ENCODE measurements at regions not wholly inside any gene's neighbourhood (a gene's known extent, or its start where the extent isn't known, plus 50 kb on each side); places are given as distances from the start of the nearest gene placed in this dataset.

DNA sequence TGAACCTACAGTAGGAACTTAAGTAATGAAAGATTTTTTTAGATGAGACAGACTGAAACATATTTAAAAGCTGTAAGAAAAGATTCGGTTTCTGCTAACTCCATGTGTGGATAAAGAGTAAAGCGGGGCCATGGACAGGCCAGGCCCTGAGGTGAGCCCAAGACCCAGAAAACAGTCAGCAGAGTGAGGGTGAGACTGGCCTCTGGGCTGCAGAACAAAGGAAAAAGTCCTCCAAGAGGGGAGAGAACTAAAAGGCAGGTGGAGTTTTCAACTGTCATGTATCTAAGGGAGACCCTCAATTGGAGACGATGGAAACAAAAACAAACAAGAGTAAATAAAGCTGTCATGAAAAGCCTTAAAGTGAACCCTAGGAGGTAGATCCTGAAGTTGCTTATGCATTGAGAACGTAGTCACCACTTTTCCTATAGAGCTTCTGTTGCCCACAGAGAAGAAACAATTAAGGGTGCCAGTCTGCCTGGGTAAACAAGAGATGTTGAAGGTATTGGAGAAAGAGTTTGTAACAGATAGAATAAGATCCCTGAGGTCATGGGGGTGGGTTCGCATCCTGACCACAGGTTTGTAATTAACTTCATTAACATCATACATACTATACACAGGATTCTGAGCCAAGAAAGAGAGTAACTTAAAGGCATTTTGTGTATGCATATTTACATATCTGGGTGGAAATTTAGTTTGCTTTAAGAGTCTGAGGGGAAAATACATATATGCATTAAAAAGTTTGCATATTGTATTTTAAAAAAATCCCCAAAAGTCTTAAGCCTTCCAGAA is 268.7 kb upstream of the PDE3A start:
- Histone ChIP-seq H3F3A (ENCODE audit: low read depth) (no peaks in the 10 kb centered on the region), H3K79me2 (ENCODE audit: insufficient read depth, low read length) (no peaks in the 10 kb centered on the region), H3K4me1 (ENCODE audit: insufficient read depth, low read length, poor library complexity, severe bottlenecking) (no peaks in the 10 kb centered on the region), H3K9me3 (ENCODE audit: insufficient read depth, low read depth, low read length) (no peaks in the 10 kb centered on the region), H3K4me2 (ENCODE audit: low read depth, low read length, poor library complexity, severe bottlenecking) (no peak overlapping the region), H3K4me3 (ENCODE audit: low read length, poor library complexity, severe bottlenecking) (no peak overlapping the region), H4K20me1 (ENCODE audit: insufficient read depth, low read length, poor library complexity, severe bottlenecking) (no peaks in the 10 kb centered on the region), H3K36me3 (ENCODE audit: insufficient read depth, low read length) (no peaks in the 10 kb centered on the region), H3K27me3 (ENCODE audit: insufficient read depth, low read length, poor library complexity, severe bottlenecking) (no peaks in the 10 kb centered on the region), H3K9ac (ENCODE audit: low read depth, low read length, poor library complexity, severe bottlenecking) (no peak overlapping the region), H3K9me2 (replicated peaks; ENCODE audit: low read depth, low read length) (no peaks in the 10 kb centered on the region), H2AFZ (ENCODE audit: low read length) (no peak overlapping the region)
- TF ChIP-seq EZH2phosphoT487 (IDR thresholded peaks at IDR 0.05; ENCODE audit: borderline replicate concordance) = no peak
- TF ChIP-seq, protein P1, sequence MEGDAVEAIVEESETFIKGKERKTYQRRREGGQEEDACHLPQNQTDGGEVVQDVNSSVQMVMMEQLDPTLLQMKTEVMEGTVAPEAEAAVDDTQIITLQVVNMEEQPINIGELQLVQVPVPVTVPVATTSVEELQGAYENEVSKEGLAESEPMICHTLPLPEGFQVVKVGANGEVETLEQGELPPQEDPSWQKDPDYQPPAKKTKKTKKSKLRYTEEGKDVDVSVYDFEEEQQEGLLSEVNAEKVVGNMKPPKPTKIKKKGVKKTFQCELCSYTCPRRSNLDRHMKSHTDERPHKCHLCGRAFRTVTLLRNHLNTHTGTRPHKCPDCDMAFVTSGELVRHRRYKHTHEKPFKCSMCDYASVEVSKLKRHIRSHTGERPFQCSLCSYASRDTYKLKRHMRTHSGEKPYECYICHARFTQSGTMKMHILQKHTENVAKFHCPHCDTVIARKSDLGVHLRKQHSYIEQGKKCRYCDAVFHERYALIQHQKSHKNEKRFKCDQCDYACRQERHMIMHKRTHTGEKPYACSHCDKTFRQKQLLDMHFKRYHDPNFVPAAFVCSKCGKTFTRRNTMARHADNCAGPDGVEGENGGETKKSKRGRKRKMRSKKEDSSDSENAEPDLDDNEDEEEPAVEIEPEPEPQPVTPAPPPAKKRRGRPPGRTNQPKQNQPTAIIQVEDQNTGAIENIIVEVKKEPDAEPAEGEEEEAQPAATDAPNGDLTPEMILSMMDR (conservative IDR thresholded peaks at IDR 0.05; ENCODE audit: low read length) = no peak

- H3K9me3 ChIP-seq (ENCODE audit: insufficient read depth, low read depth, low read length) = no peaks in the 10 kb centered on the region
- no peaks in the 10 kb centered on the region for H3F3A ChIP-seq (ENCODE audit: low read depth)
- H3K27me3 ChIP-seq (ENCODE audit: insufficient read depth, low read length, poor library complexity, severe bottlenecking) = no peaks in the 10 kb centered on the region
- H3K9me2 ChIP-seq (replicated peaks; ENCODE audit: low read depth, low read length) = no peaks in the 10 kb centered on the region
- no peak overlapping the region for H3K9ac ChIP-seq (ENCODE audit: low read depth, low read length, poor library complexity, severe bottlenecking)
- H3K36me3 ChIP-seq (ENCODE audit: insufficient read depth, low read length) = no peaks in the 10 kb centered on the region
- no peaks in the 10 kb centered on the region for H3K79me2 ChIP-seq (ENCODE audit: insufficient read depth, low read length)
- H3K4me1 ChIP-seq (ENCODE audit: insufficient read depth, low read length, poor library complexity, severe bottlenecking) = no peaks in the 10 kb centered on the region
- H2AFZ ChIP-seq (ENCODE audit: low read length) = no peak overlapping the region
- no peaks in the 10 kb centered on the region for H4K20me1 ChIP-seq (ENCODE audit: insufficient read depth, low read length, poor library complexity, severe bottlenecking)
- no peak overlapping the region for H3K4me2 ChIP-seq (ENCODE audit: low read depth, low read length, poor library complexity, severe bottlenecking)
- H3K4me3 ChIP-seq (ENCODE audit: low read length, poor library complexity, severe bottlenecking) = no peak overlapping the region
- TF ChIP-seq, protein P1 (conservative IDR thresholded peaks at IDR 0.05; ENCODE audit: low read length) = no peak
- TF ChIP-seq EZH2phosphoT487 (IDR thresholded peaks at IDR 0.05; ENCODE audit: borderline replicate concordance) = no peak
Measured at GRCh38 chr12:20101046-20101445, 267.3 kb upstream of the PDE3A start.

- H3K9me3 ChIP-seq (ENCODE audit: insufficient read depth, low read depth, low read length) = no peaks in the 10 kb centered on the region
- H4K20me1 ChIP-seq (ENCODE audit: insufficient read depth, low read length, poor library complexity, severe bottlenecking) = no peaks in the 10 kb centered on the region
- TF ChIP-seq, protein P1 (conservative IDR thresholded peaks at IDR 0.05; ENCODE audit: low read length) = no peak
- TF ChIP-seq EZH2phosphoT487 (IDR thresholded peaks at IDR 0.05; ENCODE audit: borderline replicate concordance) = no peak
- H3K36me3 ChIP-seq (ENCODE audit: insufficient read depth, low read length) = no peaks in the 10 kb centered on the region
- no peaks in the 10 kb centered on the region for H3K4me1 ChIP-seq (ENCODE audit: insufficient read depth, low read length, poor library complexity, severe bottlenecking)
- H3K9me2 ChIP-seq (replicated peaks; ENCODE audit: low read depth, low read length) = no peaks in the 10 kb centered on the region
- H3K9ac ChIP-seq (ENCODE audit: low read depth, low read length, poor library complexity, severe bottlenecking) = no peak overlapping the region
- no peaks in the 10 kb centered on the region for H3K27me3 ChIP-seq (ENCODE audit: insufficient read depth, low read length, poor library complexity, severe bottlenecking)
- H2AFZ ChIP-seq (ENCODE audit: low read length) = no peak overlapping the region
- no peak overlapping the region for H3K4me3 ChIP-seq (ENCODE audit: low read length, poor library complexity, severe bottlenecking)
- no peaks in the 10 kb centered on the region for H3K79me2 ChIP-seq (ENCODE audit: insufficient read depth, low read length)
- H3F3A ChIP-seq (ENCODE audit: low read depth) = no peaks in the 10 kb centered on the region
- H3K4me2 ChIP-seq (ENCODE audit: low read depth, low read length, poor library complexity, severe bottlenecking) = no peak overlapping the region
Measured at GRCh38 chr12:20105943-20106342, 262.4 kb upstream of the PDE3A start.
